Adrenal gland (tissue), 5 donors: ENCODE measurements at regions not wholly inside any gene's neighbourhood (a gene's known extent, or its start where the extent isn't known, plus 50 kb on each side); places are given as distances from the start of the nearest gene placed in this dataset.

Source experiments
- POLR2A ChIP-seq, 2 donors: fragments of 450-650 bp; IDR thresholded peaks; one replicate each; pipeline ENCODE4 v1.6.1; 2017; ENCODE audit warnings: antibody characterized with exemption in 2 of 2, mild to moderate bottlenecking in 2 of 2, moderate library complexity in 1 of 2
- TF ChIP-seq, protein P1 (sequence below), 6 experiments: fragments of 450-650 bp in 4 of 6; fragments of 200-600 bp in 2 of 6; sonication (generic) in 1 of 6; IDR thresholded peaks; 1 replicate in 5 of 6; 2 replicates in 1 of 6; pipeline versions ENCODE4 v1.5.1 to v1.8.0; 2016 to 2021; ENCODE audit warnings: antibody characterized with exemption in 6 of 6, mild to moderate bottlenecking in 2 of 6, moderate library complexity in 1 of 6
- donor health status: DM: no; HTN: no; CAD: no.

GRCh38 chr21:16075649-16076282, 346.0 kb downstream of the USP25 start:
- TF ChIP-seq, protein P1, sequence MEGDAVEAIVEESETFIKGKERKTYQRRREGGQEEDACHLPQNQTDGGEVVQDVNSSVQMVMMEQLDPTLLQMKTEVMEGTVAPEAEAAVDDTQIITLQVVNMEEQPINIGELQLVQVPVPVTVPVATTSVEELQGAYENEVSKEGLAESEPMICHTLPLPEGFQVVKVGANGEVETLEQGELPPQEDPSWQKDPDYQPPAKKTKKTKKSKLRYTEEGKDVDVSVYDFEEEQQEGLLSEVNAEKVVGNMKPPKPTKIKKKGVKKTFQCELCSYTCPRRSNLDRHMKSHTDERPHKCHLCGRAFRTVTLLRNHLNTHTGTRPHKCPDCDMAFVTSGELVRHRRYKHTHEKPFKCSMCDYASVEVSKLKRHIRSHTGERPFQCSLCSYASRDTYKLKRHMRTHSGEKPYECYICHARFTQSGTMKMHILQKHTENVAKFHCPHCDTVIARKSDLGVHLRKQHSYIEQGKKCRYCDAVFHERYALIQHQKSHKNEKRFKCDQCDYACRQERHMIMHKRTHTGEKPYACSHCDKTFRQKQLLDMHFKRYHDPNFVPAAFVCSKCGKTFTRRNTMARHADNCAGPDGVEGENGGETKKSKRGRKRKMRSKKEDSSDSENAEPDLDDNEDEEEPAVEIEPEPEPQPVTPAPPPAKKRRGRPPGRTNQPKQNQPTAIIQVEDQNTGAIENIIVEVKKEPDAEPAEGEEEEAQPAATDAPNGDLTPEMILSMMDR (IDR thresholded peaks at IDR 0.05): no peak
- TF ChIP-seq POLR2A (IDR thresholded peaks at IDR 0.05): no peak
